ENCODE measurements at regions not wholly inside any gene's neighbourhood (a gene's known extent, or its start where the extent isn't known, plus 50 kb on each side); places are given as distances from the start of the nearest gene placed in this dataset.

- peaks cover 0 to 7% (median 5%) of the 10 kb centered on the region in 4 donors for H3K4me1 ChIP-seq
- 76% methylated on average over 5 of the region's 5 CpGs for WGBS
- no peak overlapping the region for H3K4me3 ChIP-seq
These were observed 476.7 kb upstream of the CBLB start for GRCh38 chr3:106345353-106346027.

GRCh38 chr3:106347350-106347749 is 478.5 kb upstream of the CBLB start:
- DNase-seq (ENCODE audit: extremely low spot score): no peak
- H3K27ac ChIP-seq (replicated peaks in 1 of 4): no peak overlapping the region
- peaks cover 0 to 7% (median 4%) of the 10 kb centered on the region in 4 donors for H3K4me1 ChIP-seq
- intact Hi-C loops (cut with DNase I): no loop called here
- TF ChIP-seq EP300 (IDR thresholded peaks at IDR 0.05) (no peak), POLR2A (IDR thresholded peaks at IDR 0.05; ENCODE audit: low read depth) (no peak), POLR2AphosphoS5 (IDR thresholded peaks at IDR 0.05) (no peak), CTCF (IDR thresholded peaks at IDR 0.05) (no peak)
- no peaks in the 10 kb centered on the region for H3K9me3 ChIP-seq
- no peak overlapping the region for H3K4me3 ChIP-seq
- no peaks in the 10 kb centered on the region for H3K36me3 ChIP-seq
- no peaks in the 10 kb centered on the region for H3K27me3 ChIP-seq

More at GRCh38 chr3:106345353-106346027, 476.7 kb upstream of the CBLB start:
- Histone ChIP-seq H3K27me3 (no peaks in the 10 kb centered on the region), H3K27ac (replicated peaks in 1 of 4) (no peak overlapping the region), H3K9me3 (no peaks in the 10 kb centered on the region), H3K36me3 (no peaks in the 10 kb centered on the region)
- TF ChIP-seq POLR2AphosphoS5 (IDR thresholded peaks at IDR 0.05): no peak
- no peak for TF ChIP-seq POLR2A (IDR thresholded peaks at IDR 0.05; ENCODE audit: low read depth)
- TF ChIP-seq EP300 (IDR thresholded peaks at IDR 0.05): no peak
- no peak for TF ChIP-seq CTCF (IDR thresholded peaks at IDR 0.05)
- intact Hi-C loops (cut with DNase I): no loop called here
- no peak for DNase-seq (ENCODE audit: extremely low spot score)

GRCh38 chr3:106348139-106348690 is 479.4 kb upstream of the CBLB start:
- TF ChIP-seq CTCF (IDR thresholded peaks at IDR 0.05) (no peak), EP300 (IDR thresholded peaks at IDR 0.05) (no peak)
- no peak for DNase-seq (ENCODE audit: extremely low spot score)
- H3K9me3 ChIP-seq: no peaks in the 10 kb centered on the region
- H3K4me3 ChIP-seq: no peak overlapping the region
- no peaks in the 10 kb centered on the region for H3K36me3 ChIP-seq
- 84% methylated on average over 3 of the region's 3 CpGs for WGBS
- no peak overlapping the region for H3K27ac ChIP-seq (replicated peaks in 1 of 4)
- intact Hi-C loops (cut with DNase I): no loop called here
- H3K4me1 ChIP-seq: peaks cover 0 to 7% (median 4%) of the 10 kb centered on the region in 4 donors
- H3K27me3 ChIP-seq: no peaks in the 10 kb centered on the region

- Histone ChIP-seq H3K27me3 (no peaks in the 10 kb centered on the region), H3K27ac (replicated peaks in 1 of 4) (no peak overlapping the region), H3K9me3 (no peaks in the 10 kb centered on the region), H3K4me3 (no peak overlapping the region), H3K4me1 (peaks cover 0 to 7% (median 4%) of the 10 kb centered on the region in 4 donors), H3K36me3 (no peaks in the 10 kb centered on the region)
- no peak for TF ChIP-seq EP300 (IDR thresholded peaks at IDR 0.05)
- no peak for TF ChIP-seq POLR2AphosphoS5 (IDR thresholded peaks at IDR 0.05)
- TF ChIP-seq CTCF (IDR thresholded peaks at IDR 0.05): no peak
- no peak for TF ChIP-seq POLR2A (IDR thresholded peaks at IDR 0.05; ENCODE audit: low read depth)
- DNase-seq (ENCODE audit: extremely low spot score): no peak
- intact Hi-C loops (cut with DNase I): no loop called here
- 89% methylated on average over 2 of the region's 2 CpGs for WGBS
These were observed 480.5 kb upstream of the CBLB start for GRCh38 chr3:106349191-106349881.

Data from esophagus muscularis mucosa (tissue), 4 donors.